Esophagus squamous epithelium (tissue), 5 donors: ENCODE measurements at regions not wholly inside any gene's neighbourhood (a gene's known extent, or its start where the extent isn't known, plus 50 kb on each side); places are given as distances from the start of the nearest gene placed in this dataset.

Experiments
- DNase-seq: peaks from one replicate; lab custom pipeline; 2025; lab: John Stamatoyannopoulos, UW
- H3K27ac ChIP-seq, 4 donors: fragments of 200-600 bp; sonication (generic); one replicate each; pipeline ENCODE4 v1.5.1; 2016 to 2019; ENCODE audit warnings: mild to moderate bottlenecking in 1 of 4
- H3K27me3 ChIP-seq, 4 donors: fragments of 200-600 bp; sonication (generic); 1 replicate in 3 of 4; 2 replicates in 1 of 4; pipeline versions ENCODE4 v1.5.1 to v1.6.0; 2017 to 2021; ENCODE audit warnings: antibody characterized with exemption in 1 of 4
- H3K36me3 ChIP-seq, 3 donors: fragments of 200-600 bp; sonication (generic); one replicate each; pipeline ENCODE4 v1.5.1; 2016 to 2019
- H3K4me1 ChIP-seq, 3 donors: fragments of 200-600 bp; sonication (generic); one replicate each; pipeline ENCODE4 v1.5.1; 2017 to 2019
- H3K4me3 ChIP-seq, 4 donors: fragments of 200-600 bp; sonication (generic); 1 replicate in 3 of 4; 2 replicates in 1 of 4; pipeline ENCODE4 v1.5.1; 2016 to 2019; ENCODE audit warnings: mild to moderate bottlenecking in 2 of 4, moderate library complexity in 1 of 4
- H3K9me3 ChIP-seq, 3 donors: fragments of 200-600 bp; sonication (generic); one replicate each; pipeline ENCODE4 v1.5.1; 2016 to 2019
- POLR2A ChIP-seq, 4 donors: fragments of 450-650 bp; IDR thresholded peaks; one replicate each; pipeline ENCODE4 v1.6.1; 2017; ENCODE audit warnings: antibody characterized with exemption in 4 of 4, mild to moderate bottlenecking in 4 of 4, moderate library complexity in 3 of 4
- WGBS, 2 donors: methylation state at CpG; one replicate each; pipeline ENCODE4 v1.1.5; 2018; 5-methylcytosine and 5-hydroxymethylcytosine counted together
- intact Hi-C: fragments of 100-400 bp; cut with DNase I; formaldehyde crosslinking; loops from one replicate; pipeline ENCODE4 v1.15.0; 2022
- TF ChIP-seq, protein P1 (sequence below), 6 experiments: fragments of 450-650 bp in 4 of 6; fragments of 200-600 bp in 2 of 6; sonication (generic) in 2 of 6; IDR thresholded peaks; one replicate each; pipeline ENCODE4 v1.5.1; 2016 to 2019; ENCODE audit warnings: antibody characterized with exemption in 6 of 6, mild to moderate bottlenecking in 4 of 6, moderate library complexity in 4 of 6
- donor health status: DM: yes; HTN: yes; CAD: no.

DNA sequence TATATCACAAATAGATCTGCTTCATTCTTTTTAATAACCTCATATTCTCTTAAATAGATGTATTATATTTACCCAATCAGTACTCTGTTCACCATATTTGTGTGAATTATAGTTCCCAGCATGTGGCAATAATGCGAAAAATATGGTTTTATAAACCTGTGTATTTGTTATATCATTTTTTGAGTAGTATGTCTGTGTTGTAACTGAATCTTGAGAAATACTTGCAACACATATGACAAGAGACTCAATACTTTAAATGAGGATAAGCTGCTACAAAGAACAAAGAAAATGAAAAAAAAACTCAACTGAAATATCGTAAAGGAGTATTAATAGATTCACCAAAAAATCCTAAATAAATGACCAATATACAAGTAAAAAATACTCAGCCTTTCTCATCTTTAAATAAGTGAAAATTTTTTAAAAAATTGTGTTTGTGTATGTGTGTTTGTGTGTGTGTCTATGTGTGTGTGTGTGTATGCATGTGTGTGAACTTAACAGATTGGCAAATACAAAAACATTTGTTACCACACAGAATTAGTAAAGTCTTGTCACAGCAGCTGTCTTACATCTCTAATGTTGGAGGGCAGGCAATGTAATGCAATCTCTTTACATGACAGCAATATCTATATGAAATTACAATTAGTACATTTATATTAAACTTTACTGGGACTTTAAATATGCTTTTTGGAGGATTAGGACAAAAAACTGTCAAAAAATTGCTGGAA is 441.9 kb upstream of the MGAT4C start:
- Histone ChIP-seq H3K4me3 (no peak overlapping the region), H3K36me3 (no peaks in the 10 kb centered on the region), H3K4me1 (no peaks in the 10 kb centered on the region), H3K9me3 (no peaks in the 10 kb centered on the region), H3K27ac (no peak overlapping the region), H3K27me3 (no peaks in the 10 kb centered on the region)
- 78 to 84% methylated on average over 2 of the region's 2 CpGs for WGBS, 2 donors
- DNase-seq, result no peak
- intact Hi-C loops, result no loop called here
- TF ChIP-seq POLR2A (IDR thresholded peaks at IDR 0.05), result no peak
- TF ChIP-seq, protein P1, sequence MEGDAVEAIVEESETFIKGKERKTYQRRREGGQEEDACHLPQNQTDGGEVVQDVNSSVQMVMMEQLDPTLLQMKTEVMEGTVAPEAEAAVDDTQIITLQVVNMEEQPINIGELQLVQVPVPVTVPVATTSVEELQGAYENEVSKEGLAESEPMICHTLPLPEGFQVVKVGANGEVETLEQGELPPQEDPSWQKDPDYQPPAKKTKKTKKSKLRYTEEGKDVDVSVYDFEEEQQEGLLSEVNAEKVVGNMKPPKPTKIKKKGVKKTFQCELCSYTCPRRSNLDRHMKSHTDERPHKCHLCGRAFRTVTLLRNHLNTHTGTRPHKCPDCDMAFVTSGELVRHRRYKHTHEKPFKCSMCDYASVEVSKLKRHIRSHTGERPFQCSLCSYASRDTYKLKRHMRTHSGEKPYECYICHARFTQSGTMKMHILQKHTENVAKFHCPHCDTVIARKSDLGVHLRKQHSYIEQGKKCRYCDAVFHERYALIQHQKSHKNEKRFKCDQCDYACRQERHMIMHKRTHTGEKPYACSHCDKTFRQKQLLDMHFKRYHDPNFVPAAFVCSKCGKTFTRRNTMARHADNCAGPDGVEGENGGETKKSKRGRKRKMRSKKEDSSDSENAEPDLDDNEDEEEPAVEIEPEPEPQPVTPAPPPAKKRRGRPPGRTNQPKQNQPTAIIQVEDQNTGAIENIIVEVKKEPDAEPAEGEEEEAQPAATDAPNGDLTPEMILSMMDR (IDR thresholded peaks at IDR 0.05), result no peak

DNA sequence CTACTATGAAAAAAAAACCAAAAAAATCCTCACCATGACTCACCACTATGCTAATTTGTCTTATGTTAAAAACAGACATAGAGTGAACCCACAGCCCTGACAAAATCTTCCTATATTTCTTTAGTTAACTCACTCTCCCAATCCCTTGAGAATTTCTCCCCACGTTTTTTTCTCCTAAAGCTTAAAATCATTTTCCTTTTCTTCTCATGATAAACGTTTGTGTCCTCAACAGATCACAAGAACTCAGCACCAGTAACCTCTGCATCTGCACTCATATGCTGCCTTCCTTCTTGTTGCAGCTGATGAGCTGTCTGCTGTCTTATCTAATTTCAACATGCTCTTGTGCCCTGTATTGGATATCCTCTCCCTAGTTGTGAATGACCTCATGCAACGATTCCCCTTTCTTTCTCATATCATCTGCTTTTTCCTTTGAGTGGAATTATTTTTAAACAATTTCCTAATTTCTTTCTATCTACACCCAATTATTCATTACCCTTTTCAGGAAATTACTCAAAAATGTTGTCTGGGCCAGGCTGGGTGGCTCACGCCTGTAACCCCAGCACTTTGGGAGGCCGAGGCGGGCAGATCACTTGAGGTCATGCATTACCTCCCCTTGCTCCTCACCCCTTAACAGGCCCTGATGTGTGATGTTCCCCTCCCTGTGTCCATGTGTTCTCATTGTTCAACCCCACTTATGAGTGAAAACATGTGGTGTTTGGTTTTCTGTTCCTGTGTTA is 427.5 kb upstream of the MGAT4C start:
- Histone ChIP-seq H3K27me3 (no peaks in the 10 kb centered on the region), H3K4me3 (no peak overlapping the region), H3K9me3 (no peaks in the 10 kb centered on the region), H3K4me1 (no peaks in the 10 kb centered on the region), H3K27ac (no peak overlapping the region), H3K36me3 (no peaks in the 10 kb centered on the region)
- no peak for DNase-seq
- TF ChIP-seq, protein P1 (IDR thresholded peaks at IDR 0.05), result no peak
- TF ChIP-seq POLR2A (IDR thresholded peaks at IDR 0.05), result no peak
- 54 to 58% methylated on average over 6 of the region's 6 CpGs for WGBS, 2 donors
- intact Hi-C loops, result no loop called here

DNA sequence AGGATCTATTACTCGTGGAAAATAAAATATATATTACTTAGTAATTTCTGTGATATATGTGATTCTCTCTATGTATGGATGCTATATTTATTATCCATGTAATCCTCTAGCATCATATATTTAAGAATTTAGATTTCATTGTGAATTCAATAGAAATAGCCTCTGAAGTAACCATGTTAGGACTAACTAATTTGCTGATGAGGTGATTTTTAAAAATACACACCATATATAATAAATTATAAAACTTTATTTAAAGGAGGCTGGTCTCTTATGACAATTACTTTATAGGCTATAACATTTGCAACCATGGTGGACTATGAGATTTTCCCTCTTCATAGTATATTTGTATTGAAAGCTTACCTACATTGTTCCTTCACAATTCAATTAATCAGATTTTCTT is 424.9 kb upstream of the MGAT4C start:
- no peaks in the 10 kb centered on the region for H3K4me1 ChIP-seq
- no peak overlapping the region for H3K27ac ChIP-seq
- intact Hi-C loops, result no loop called here
- WGBS, 2 donors, result 29 to 32% methylated on average over 1 of the region's 1 CpG
- H3K36me3 ChIP-seq, result no peaks in the 10 kb centered on the region
- DNase-seq, result no peak
- H3K9me3 ChIP-seq, result no peaks in the 10 kb centered on the region
- no peaks in the 10 kb centered on the region for H3K27me3 ChIP-seq
- TF ChIP-seq, protein P1 (IDR thresholded peaks at IDR 0.05), result no peak
- TF ChIP-seq POLR2A (IDR thresholded peaks at IDR 0.05), result no peak
- H3K4me3 ChIP-seq, result no peak overlapping the region

DNA sequence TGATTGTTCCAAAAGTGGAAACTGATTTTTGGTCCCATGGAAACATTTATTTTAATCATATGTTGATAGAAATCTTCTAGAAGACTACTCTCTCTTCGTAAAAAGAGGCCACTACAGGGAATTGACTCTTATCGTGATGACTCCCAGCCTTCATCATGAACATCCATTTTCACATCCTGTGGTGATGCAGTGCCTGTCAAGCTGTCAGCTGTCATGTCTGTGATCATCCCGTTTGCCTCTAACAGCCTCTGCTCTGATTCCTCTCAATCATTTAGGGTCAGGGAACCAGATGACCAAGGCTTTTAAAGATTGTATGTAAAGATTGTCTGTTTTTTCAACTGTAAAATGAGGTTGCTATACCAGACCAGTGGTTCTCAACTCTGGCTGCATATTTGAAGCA is 419.0 kb upstream of the MGAT4C start:
- Histone ChIP-seq H3K27me3 (no peaks in the 10 kb centered on the region), H3K36me3 (no peaks in the 10 kb centered on the region), H3K27ac (no peak overlapping the region), H3K4me1 (no peaks in the 10 kb centered on the region), H3K4me3 (no peak overlapping the region), H3K9me3 (no peaks in the 10 kb centered on the region)
- no peak for DNase-seq
- TF ChIP-seq, protein P1 (IDR thresholded peaks at IDR 0.05), result no peak
- no peak for TF ChIP-seq POLR2A (IDR thresholded peaks at IDR 0.05)
- intact Hi-C loops, result no loop called here
- WGBS, 2 donors, result 58 to 61% methylated on average over 3 of the region's 3 CpGs

DNA sequence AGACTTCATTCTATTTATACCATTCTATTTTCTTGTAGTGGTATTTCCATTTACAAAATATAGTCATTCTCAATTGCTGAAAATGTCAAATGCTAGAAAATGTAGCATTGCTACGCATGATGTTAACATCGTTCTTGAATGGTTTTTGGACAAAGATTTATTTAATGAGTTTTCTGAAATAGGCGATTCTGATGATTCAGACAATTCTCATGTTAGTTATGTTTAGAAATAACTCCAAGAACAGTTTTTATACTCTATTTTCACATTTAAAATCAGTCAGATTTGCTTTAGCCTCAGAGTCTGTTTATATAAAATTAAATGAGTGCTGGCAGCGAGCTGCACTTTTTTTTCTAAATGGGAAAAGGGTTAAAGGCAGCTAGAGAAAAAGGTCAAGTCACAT is 414.8 kb upstream of the MGAT4C start:
- Histone ChIP-seq H3K27ac (no peak overlapping the region), H3K9me3 (no peaks in the 10 kb centered on the region), H3K4me1 (peaks cover 0 to 18% (median 0%) of the 10 kb centered on the region in 3 donors), H3K36me3 (no peaks in the 10 kb centered on the region), H3K27me3 (no peaks in the 10 kb centered on the region), H3K4me3 (no peak overlapping the region)
- WGBS, 2 donors, result 59 to 62% methylated on average over 4 of the region's 4 CpGs
- DNase-seq, result no peak
- no peak for TF ChIP-seq POLR2A (IDR thresholded peaks at IDR 0.05)
- intact Hi-C loops, result no loop called here
